Ramos (cell line): ENCODE measurements at regions not wholly inside any gene's neighbourhood (a gene's known extent, or its start where the extent isn't known, plus 50 kb on each side); places are given as distances from the start of the nearest gene placed in this dataset.
"Not testable (repeated sequence)": the region's sequence is repeated elsewhere in the genome, so short reads cannot be mapped to it uniquely, and the experiment has no call there.

Source experiments
- in situ Hi-C: fragments of 300-500 bp; cut with MboI; formaldehyde crosslinking; loops from one replicate; pipeline ENCODE4 v1.14.3; 2022; ENCODE audit warnings: low sequenced_read_pairs; ENCODE audit not compliant: unreplicated experiment

GRCh38 chr3:104947943-104948342 is 418.8 kb upstream of the ALCAM start:
- in situ Hi-C loops = no loop called here

GRCh38 chr3:104949810-104950209 is 416.9 kb upstream of the ALCAM start:
- in situ Hi-C loops = not testable (repeated sequence)

DNA sequence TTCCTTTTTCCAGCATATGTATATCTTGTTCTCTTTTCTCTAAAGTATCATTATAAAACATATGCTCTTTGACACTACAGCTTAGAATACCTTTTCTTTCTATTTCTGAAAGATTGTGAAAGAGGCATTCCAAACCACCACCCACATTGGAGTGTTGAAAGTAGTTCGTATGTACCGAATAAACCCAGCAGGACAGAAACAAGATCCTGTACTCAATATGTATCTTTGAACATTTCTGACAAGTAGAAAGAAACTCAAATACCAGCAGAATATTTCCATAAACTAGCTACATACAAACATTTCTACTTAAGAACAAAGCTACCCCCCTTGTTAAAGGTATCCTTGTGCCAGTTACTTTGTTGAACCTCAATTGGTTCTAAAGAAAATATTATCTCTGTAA is 415.3 kb upstream of the ALCAM start:
- in situ Hi-C loops = no loop called here

- in situ Hi-C loops = no loop called here
Measured at GRCh38 chr3:104952146-104952972, 414.4 kb upstream of the ALCAM start.

GRCh38 chr3:104956620-104957345 is 409.9 kb upstream of the ALCAM start:
- in situ Hi-C loops = no loop called here

DNA sequence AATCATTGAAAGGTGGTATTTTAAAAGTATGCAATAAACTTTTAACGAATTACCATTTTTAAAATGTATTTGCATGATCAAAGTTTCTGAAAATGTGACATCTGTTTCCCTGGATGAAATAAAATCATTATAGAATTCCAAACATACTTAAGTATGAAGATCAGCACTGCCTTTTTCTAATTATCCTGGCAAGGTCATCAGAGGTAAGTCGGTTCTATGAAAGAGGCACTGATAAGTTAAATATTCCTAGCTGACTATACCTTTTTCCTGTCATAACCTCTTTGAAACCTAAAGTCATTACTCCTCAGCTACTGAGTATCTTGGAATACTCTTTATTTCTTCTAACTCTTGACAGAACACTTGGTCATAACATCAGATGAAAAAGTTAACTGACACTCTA is 406.1 kb upstream of the ALCAM start:
- in situ Hi-C loops = no loop called here

- in situ Hi-C loops = no loop called here
Measured at GRCh38 chr3:104961851-104962250, 404.9 kb upstream of the ALCAM start.

DNA sequence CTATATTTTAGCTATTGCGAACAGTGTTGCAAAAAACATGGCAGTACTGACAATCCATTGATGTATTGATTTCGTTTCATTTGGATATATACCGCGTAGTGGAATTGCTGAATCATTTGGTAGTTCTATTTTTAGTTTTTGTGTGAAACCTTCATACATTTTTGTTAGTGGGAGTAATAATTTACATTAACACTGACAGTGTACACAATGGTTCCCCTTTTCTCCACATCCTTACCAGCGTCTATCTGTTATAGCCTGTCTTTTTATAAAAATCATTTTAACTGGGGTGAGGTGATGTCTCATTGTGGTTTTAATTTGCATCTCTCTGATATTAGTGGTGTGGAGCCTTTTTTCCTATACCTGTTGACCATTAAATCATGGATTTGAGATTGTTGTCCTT is 392.4 kb upstream of the ALCAM start:
- in situ Hi-C loops = no loop called here

- in situ Hi-C loops = no loop called here
Measured at GRCh38 chr3:104977719-104978118, 389.0 kb upstream of the ALCAM start.

DNA sequence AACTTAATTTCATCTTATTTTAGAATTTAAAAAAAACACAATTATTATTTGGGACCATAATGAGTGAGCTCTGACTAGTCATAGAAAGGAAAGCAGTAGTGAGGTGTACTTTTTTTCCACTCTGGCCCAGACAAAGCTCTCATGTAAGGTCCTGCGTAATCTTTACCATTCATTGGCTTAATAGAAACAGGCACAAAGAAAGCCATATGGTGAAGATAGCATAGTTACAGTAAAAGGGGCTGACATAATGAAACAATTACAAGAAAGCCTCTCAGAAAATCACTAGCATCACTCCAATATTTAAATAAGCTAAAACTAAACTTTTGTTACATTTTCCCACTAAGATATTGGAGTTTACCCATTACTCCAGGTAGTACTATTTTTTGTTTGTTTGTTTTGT is 384.6 kb upstream of the ALCAM start:
- in situ Hi-C loops = no loop called here

DNA sequence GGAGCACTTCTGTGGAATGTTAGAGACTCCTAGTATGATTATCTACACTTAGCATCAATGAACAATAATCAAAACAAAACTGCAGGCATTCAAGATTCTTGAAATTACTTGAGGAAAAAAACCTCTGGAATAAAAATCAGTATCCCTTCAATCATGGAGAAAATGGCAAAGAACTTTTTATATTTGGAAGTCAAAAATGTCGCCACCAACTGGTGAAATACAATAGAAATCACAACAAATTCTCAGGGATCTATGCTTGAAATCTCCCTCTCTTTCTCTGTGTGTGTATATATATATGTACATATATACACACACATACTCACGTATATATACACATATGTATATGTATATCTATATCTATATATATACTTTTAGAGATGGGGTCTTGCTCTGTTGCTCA is 378.9 kb upstream of the ALCAM start:
- in situ Hi-C loops = no loop called here

- in situ Hi-C loops = no loop called here
Measured at GRCh38 chr3:104988496-104988895, 378.2 kb upstream of the ALCAM start.

DNA sequence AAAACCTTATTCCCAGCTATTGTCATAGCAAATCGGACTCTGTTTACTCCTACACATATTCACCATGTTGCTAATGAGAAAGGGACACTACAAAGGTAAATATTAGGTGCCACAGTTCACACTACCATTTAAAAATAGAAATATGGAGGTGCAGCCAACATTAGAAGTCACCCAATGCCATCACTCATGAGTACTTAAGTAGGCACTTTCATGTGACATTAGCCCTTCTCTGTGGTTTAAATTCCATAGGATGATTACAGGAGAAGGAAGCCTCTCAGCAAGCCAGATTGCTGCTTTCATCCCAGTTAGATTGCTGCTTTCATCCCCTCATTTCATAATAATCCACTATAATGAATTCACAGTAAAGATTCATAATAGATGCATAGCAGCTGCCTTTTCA is 376.8 kb upstream of the ALCAM start:
- in situ Hi-C loops = no loop called here

DNA sequence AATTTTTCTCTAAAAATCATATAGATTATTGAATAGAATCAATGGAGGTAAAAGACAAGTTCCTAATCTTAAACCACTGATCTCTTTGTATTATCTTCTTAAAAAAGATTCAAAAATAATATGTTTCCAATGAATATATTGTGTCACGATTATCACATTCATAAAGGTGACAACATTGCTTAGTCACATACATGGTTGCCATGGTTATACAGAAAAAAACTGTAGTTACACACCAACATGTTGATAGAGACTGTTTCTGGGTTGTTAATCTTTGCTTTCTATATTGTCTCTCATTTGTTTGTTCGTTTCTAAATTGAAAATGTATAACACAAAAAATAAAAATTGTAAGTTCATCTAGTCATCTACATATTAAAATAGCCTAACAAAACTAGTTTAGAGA is 376.0 kb upstream of the ALCAM start:
- in situ Hi-C loops = no loop called here

DNA sequence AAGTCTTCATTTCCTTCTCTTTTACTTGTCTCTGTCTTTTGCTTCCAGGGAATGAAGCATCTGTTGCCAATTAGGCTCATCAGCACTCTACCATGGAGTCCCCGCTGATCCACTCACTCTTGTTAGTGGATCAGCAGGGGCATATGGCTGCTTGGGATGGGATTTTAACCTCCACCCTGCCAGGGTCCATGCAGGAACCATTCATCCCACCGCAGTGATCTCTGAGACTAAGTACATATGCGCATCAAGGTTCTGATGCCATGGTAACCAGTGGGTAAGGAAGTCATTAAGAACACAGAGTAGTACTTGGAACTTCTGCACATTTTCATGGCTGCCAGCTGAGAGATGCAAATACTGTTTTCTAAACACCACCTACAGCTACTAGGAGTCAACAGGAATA is 374.0 kb upstream of the ALCAM start:
- in situ Hi-C loops = no loop called here

DNA sequence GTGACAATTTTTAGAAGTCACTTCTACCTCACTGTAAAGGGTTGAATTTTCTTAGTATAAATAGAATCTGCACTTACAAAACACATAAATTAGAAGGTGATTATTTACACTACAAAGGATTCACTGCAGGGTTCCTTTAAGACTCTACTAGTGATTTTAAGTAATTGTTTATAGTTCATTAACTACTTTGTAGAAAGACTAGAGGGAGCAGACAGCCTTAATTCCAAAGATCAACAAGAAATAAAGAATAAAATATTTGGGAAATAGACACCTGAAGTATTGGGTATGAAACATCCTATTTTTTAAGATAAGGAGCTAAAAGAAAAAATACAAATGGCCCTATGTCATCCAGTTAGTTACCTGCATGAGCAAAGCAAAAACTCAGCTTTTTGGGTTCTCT is 360.5 kb upstream of the ALCAM start:
- in situ Hi-C loops = no loop called here

GRCh38 chr3:105013657-105014056 is 353.1 kb upstream of the ALCAM start:
- in situ Hi-C loops = no loop called here

DNA sequence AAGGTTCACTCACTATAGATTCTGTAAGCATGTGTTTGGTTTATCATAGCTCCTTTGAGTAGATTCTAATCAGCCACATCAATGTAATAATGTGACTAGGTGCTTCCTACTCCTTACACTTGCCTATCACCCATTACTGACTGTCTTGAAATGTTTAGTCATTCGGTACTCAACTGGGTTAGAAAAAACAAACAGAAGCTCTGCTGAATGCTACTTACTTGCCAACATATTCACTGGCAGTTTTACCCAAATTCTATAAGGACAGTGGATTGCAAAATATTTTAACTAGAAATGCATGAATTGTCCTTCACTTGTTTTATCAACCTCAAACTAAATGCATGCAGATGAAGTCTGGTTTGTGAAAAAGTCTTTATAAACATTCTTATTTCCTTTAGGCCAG is 352.1 kb upstream of the ALCAM start:
- in situ Hi-C loops = no loop called here

DNA sequence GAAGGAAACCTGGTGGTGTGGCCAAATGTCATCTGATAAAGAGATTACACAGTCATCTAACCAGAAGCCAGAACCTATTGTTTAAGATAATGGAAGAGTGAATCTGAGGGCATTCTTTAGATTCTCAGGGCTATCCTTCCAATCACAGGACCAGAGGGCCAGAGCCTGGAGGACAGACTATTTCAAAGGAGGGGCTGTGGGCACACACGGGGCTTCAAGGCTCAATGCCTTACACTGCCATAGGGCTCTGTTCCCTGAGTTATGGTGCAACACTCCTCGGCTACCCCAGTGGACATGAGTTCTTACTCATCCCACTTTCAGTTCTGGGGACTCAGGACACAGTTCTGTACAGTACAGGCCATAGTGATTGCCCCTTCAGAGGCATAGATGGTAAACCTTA is 343.9 kb upstream of the ALCAM start:
- in situ Hi-C loops = no loop called here

- in situ Hi-C loops = no loop called here
Measured at GRCh38 chr3:105030211-105030610, 336.5 kb upstream of the ALCAM start.

DNA sequence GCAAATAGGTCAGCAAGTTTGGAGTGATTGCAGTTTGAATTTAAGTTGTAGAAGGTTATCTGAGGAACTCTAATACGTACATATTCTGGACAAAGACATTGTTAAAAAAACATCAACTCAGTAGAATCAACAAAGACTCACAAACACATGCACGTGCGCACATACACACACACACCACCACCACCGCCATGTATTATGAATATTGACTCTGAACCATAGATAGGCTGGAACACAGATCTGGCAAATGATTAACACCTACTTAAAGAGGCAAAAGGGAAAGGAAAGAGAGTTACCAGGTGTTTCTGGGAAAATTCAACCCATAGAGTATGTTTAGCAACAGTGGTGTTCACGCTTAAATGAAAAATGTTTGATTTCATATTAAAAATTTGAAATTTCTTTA is 334.2 kb upstream of the ALCAM start:
- in situ Hi-C loops = no loop called here

DNA sequence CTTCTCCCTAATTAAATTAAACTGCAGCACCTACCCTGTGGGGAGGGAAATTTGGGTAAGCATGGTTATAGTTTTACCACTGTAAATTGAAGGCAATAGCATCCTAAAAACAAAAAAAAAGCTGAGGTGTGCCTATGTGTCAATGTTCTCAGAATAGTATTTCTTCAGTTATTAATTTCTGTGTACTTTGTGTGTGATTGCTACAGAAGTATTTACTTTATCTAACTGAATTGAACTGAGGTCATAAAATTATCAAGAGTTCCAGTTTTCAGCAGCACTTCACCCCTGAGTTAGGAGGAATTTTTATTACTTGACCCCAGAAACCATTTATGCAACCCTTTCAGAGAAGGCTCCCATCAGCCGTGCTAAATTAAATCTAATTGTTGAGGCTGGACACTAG is 333.6 kb upstream of the ALCAM start:
- in situ Hi-C loops = no loop called here
